Frontal cortex (tissue), 3 donors: ENCODE measurements at regions not wholly inside any gene's neighbourhood (a gene's known extent, or its start where the extent isn't known, plus 50 kb on each side); places are given as distances from the start of the nearest gene placed in this dataset.

Experiments
- DNase-seq, 2 donors: peaks; one replicate each; pipeline ENCODE4 v3.0.0; 2012; ENCODE audit warnings: low spot score in 2 of 2
- FAIRE-seq: peaks from 2 replicates; lab custom pipeline; 2012; peaks lifted over from hg19 to GRCh38; lab: Jason Lieb, UNC
- donor health status: control.
- donor health status: control.
- donor health status: control.

- no peak for DNase-seq
- no peak for FAIRE-seq
Measured at GRCh38 chr4:104418286-104418685, 76.4 kb downstream of the CXXC4 start.

GRCh38 chr4:104417357-104417882, 77.3 kb downstream of the CXXC4 start:
- no peak for FAIRE-seq
- DNase-seq, result no peak

- FAIRE-seq (no peak), DNase-seq (no peak)
Measured at GRCh38 chr4:104416725-104417356, 77.9 kb downstream of the CXXC4 start.

GRCh38 chr4:104413487-104413886, 81.2 kb downstream of the CXXC4 start:
- FAIRE-seq (no peak), DNase-seq (no peak)

- no peak for FAIRE-seq
Measured at GRCh38 chr4:104412344-104412743, 82.3 kb downstream of the CXXC4 start.

GRCh38 chr4:104411502-104411901, 83.2 kb downstream of the CXXC4 start:
- FAIRE-seq, result no peak
- DNase-seq, result no peak

More at GRCh38 chr4:104412344-104412743, 82.3 kb downstream of the CXXC4 start:
- DNase-seq, result no peak

- no peak for FAIRE-seq
- DNase-seq, result no peak
Measured at GRCh38 chr4:104408878-104409277, 85.8 kb downstream of the CXXC4 start.

GRCh38 chr4:104404361-104404760, 90.3 kb downstream of the CXXC4 start:
- DNase-seq, result no peak
- FAIRE-seq, result no peak

GRCh38 chr4:104395168-104395614, 99.5 kb downstream of the CXXC4 start:
- DNase-seq, result no peak

GRCh38 chr4:104394406-104395167, 100.1 kb downstream of the CXXC4 start:
- FAIRE-seq, result no peak

More at GRCh38 chr4:104395168-104395614, 99.5 kb downstream of the CXXC4 start:
- FAIRE-seq, result no peak

GRCh38 chr4:104393655-104394324, 100.9 kb downstream of the CXXC4 start:
- FAIRE-seq (no peak), DNase-seq (no peak)

More at GRCh38 chr4:104394406-104395167, 100.1 kb downstream of the CXXC4 start:
- DNase-seq, result peak; percentile 6

GRCh38 chr4:104385713-104386112, 109.0 kb downstream of the CXXC4 start:
- DNase-seq, result no peak
- no peak for FAIRE-seq

- no peak for FAIRE-seq
- no peak for DNase-seq
Measured at GRCh38 chr4:104382961-104383360, 111.7 kb downstream of the CXXC4 start.

- FAIRE-seq (no peak), DNase-seq (no peak)
Measured at GRCh38 chr4:104381729-104382128, 113.0 kb downstream of the CXXC4 start.

GRCh38 chr4:104365618-104366017, 129.1 kb downstream of the CXXC4 start:
- DNase-seq (no peak), FAIRE-seq (no peak)

- no peak for DNase-seq
- FAIRE-seq, result no peak
Measured at GRCh38 chr4:104353481-104353880, 141.2 kb downstream of the CXXC4 start.

GRCh38 chr4:104352211-104352610, 142.5 kb downstream of the CXXC4 start:
- DNase-seq, result no peak
- FAIRE-seq, result no peak

GRCh38 chr4:104351706-104352105, 143.0 kb downstream of the CXXC4 start:
- FAIRE-seq (no peak), DNase-seq (no peak)

- FAIRE-seq (no peak), DNase-seq (no peak)
Measured at GRCh38 chr4:104345598-104346242, 149.0 kb downstream of the CXXC4 start.

- FAIRE-seq (no peak), DNase-seq (no peak)
Measured at GRCh38 chr4:104344342-104344980, 150.2 kb downstream of the CXXC4 start.
